Heart left ventricle (tissue), 13 donors: ENCODE measurements at regions not wholly inside any gene's neighbourhood (a gene's known extent, or its start where the extent isn't known, plus 50 kb on each side); places are given as distances from the start of the nearest gene placed in this dataset.

ENCODE experiments used
- POLR2A ChIP-seq, 2 donors: fragments of 450-650 bp; IDR thresholded peaks; one replicate each; pipeline ENCODE4 v1.6.1; 2017; ENCODE audit warnings: antibody characterized with exemption in 2 of 2, mild to moderate bottlenecking in 2 of 2, moderate library complexity in 2 of 2
- TF ChIP-seq, protein P1 (sequence below), 12 donors: fragments of 200-600 bp; sonication (generic) in 4 of 12; IDR thresholded peaks; one replicate each; pipeline versions ENCODE4 v1.5.0 to v1.8.0; 2018 to 2022; ENCODE audit warnings: antibody characterized with exemption in 12 of 12, mild to moderate bottlenecking in 5 of 12
- donor health status: ischemic (EF 13 %, LVEDD 7.1; RV severe dilation, severe dysfunction).
- donor health status: DM: no; HTN: yes; CAD: no.
- donor health status: DM: no; HTN: no; CAD: no.
- donor health status: ischemic (EF 25% LVEDD 6.9; RV normal size, moderate dysfunction).
- donor health status: ischemic (EF 25% LVEDD 5.7; RV mildly dilated, moderate dysfunction).
- donor health status: ischemic (EF 35%, LVEDD 5.7; RV mildly dilated, moderate dysfunction).
- donor health status: nonischemic (EF 11% LVEDD 7.7; RV severe dilation, severe dysfunction).
- donor health status: DM: yes; HTN: yes; CAD: no.
- donor health status: PGD.
- donor health status: ischemic (EF 29% LVEDD 5.4; RV normal size, mild dysfunction).
- donor health status: nonischemic (EF 23%, LVEDD 6.1; RV moderate dilation, normal function).

DNA sequence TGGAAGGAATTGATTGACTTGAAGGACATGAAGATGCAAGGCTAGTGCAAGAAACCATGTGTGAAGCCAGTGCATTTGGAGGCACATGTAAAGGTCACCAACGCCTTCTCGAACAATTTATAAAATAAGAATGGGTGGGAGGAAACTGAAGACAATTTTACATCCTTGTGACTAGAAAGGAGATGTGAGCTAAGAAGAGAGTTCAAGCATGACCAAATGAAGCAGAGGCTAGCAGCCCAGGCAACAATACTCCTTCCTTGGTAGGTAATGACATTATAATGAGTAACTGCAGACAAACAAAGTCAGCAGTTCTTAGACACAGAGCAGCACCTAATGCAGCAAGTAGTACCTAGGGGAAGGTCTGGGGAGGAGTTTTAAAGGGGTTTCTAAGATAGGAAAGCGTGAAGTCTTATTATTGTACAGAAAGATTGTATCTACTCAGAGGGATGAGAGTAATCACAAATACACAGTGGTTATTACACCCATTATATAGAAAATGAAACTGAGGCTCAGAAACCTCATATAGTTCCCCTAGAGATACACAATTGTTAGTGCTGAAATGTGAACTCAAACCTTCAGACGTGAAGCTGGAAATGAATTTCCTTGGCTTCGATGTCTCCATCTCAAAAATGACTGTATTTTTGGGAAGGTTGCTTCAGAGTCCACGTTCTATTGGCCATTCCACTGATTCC, 56.1 kb downstream of the ATXN3L start:
- TF ChIP-seq, protein P1, sequence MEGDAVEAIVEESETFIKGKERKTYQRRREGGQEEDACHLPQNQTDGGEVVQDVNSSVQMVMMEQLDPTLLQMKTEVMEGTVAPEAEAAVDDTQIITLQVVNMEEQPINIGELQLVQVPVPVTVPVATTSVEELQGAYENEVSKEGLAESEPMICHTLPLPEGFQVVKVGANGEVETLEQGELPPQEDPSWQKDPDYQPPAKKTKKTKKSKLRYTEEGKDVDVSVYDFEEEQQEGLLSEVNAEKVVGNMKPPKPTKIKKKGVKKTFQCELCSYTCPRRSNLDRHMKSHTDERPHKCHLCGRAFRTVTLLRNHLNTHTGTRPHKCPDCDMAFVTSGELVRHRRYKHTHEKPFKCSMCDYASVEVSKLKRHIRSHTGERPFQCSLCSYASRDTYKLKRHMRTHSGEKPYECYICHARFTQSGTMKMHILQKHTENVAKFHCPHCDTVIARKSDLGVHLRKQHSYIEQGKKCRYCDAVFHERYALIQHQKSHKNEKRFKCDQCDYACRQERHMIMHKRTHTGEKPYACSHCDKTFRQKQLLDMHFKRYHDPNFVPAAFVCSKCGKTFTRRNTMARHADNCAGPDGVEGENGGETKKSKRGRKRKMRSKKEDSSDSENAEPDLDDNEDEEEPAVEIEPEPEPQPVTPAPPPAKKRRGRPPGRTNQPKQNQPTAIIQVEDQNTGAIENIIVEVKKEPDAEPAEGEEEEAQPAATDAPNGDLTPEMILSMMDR (IDR thresholded peaks at IDR 0.05), result no peak
- TF ChIP-seq POLR2A (IDR thresholded peaks at IDR 0.05), result no peak
